ENCODE measurements at regions not wholly inside any gene's neighbourhood (a gene's known extent, or its start where the extent isn't known, plus 50 kb on each side); places are given as distances from the start of the nearest gene placed in this dataset.

- no peaks in the 10 kb centered on the region for H3K27me3 ChIP-seq (ENCODE audit: insufficient read depth)
- no peaks in the 10 kb centered on the region for H3F3A ChIP-seq (replicated peaks; ENCODE audit: insufficient read depth)
- no peaks in the 10 kb centered on the region for H3K9me3 ChIP-seq
- CTCF ChIA-PET = no interaction called here
- H3K79me2 ChIP-seq (ENCODE audit: insufficient read depth) = no peaks in the 10 kb centered on the region
- H3K9ac ChIP-seq = no peak overlapping the region
- no peak for DNase-seq
- no peak overlapping the region for H3K4me3 ChIP-seq (ENCODE audit: low read depth in 2 of 2, low read length in 1 of 2)
- whole genome bisulfite sequencing (ENCODE audit: low lambda C conversion rate) = 94% methylated on average over 2 of the region's 2 CpGs
- H4K20me1 ChIP-seq (ENCODE audit: insufficient read depth) = no peaks in the 10 kb centered on the region
- no peak overlapping the region for H2AFZ ChIP-seq (ENCODE audit: low read depth)
- peaks cover 0 to 4% of the 10 kb centered on the region in 2 experiments; a peak in 1 of 4 replicates for H3K4me1 ChIP-seq (ENCODE audit: control insufficient read depth in 1 of 2, insufficient read depth in 2 of 2, low read depth in 1 of 2, low read length in 1 of 2)
- no peaks in the 10 kb centered on the region for H3K36me3 ChIP-seq (replicated peaks in 1 of 2; ENCODE audit: control insufficient read depth in 1 of 2, insufficient read depth in 2 of 2, low read length in 1 of 2)
- TF ChIP-seq GABPA (IDR thresholded peaks at IDR 0.05; ENCODE audit: low read depth) (no peak), RAD21 (IDR thresholded peaks at IDR 0.05; ENCODE audit: low read length) (no peak), JUND (IDR thresholded peaks at IDR 0.05) (no peak), FOSL2 (IDR thresholded peaks at IDR 0.05; ENCODE audit: borderline replicate concordance, low read depth) (no peak), EP300 (IDR thresholded peaks at IDR 0.05; ENCODE audit: borderline replicate concordance in 1 of 2, low read depth in 1 of 2, low read length in 1 of 2) (no peak), MXI1 (IDR thresholded peaks at IDR 0.05; ENCODE audit: low read depth, low read length) (no peak), PBX3 (IDR thresholded peaks at IDR 0.05) (no peak), ZBTB33 (IDR thresholded peaks at IDR 0.05; ENCODE audit: borderline replicate concordance, low read depth) (no peak), YY1 (IDR thresholded peaks at IDR 0.05; ENCODE audit: low read depth) (no peak), CTCF (IDR thresholded peaks at IDR 0.05) (no peak), TCF12 (IDR thresholded peaks at IDR 0.05) (no peak), IRF3 (IDR thresholded peaks at IDR 0.05; ENCODE audit: low read depth, low read length) (no peak), REST (IDR thresholded peaks at IDR 0.05; ENCODE audit: low read depth, low read length) (no peak), TEAD4 (IDR thresholded peaks at IDR 0.05; ENCODE audit: borderline replicate concordance, insufficient read depth) (no peak), EZH2phosphoT487 (IDR thresholded peaks at IDR 0.05; ENCODE audit: borderline replicate concordance, low read depth) (no peak), USF2 (IDR thresholded peaks at IDR 0.05; ENCODE audit: borderline replicate concordance, low read depth, low read length) (no peak), NRF1 (IDR thresholded peaks at IDR 0.05; ENCODE audit: low read depth, low read length) (no peak)
- no peak overlapping the region for H3K27ac ChIP-seq (ENCODE audit: low read depth in 2 of 2, low read length in 1 of 2)
- H3K4me2 ChIP-seq = no peak overlapping the region
- H3K9me2 ChIP-seq = no peaks in the 10 kb centered on the region
- POLR2A ChIA-PET = no interaction called here
Measured at GRCh38 chr15:39318231-39318630, 262.6 kb upstream of the THBS1 start.

Data from SK-N-SH (cell line).